Suprapubic skin (tissue), 4 donors: ENCODE measurements at regions not wholly inside any gene's neighbourhood (a gene's known extent, or its start where the extent isn't known, plus 50 kb on each side); places are given as distances from the start of the nearest gene placed in this dataset.
"Not testable (repeated sequence)": the region's sequence is repeated elsewhere in the genome, so short reads cannot be mapped to it uniquely, and the experiment has no call there.

Source experiments
- CTCF ChIP-seq, 2 donors: fragments of 200-600 bp in 1 of 2; fragments of 450-650 bp in 1 of 2; sonication (generic) in 1 of 2; IDR thresholded peaks; one replicate each; pipeline ENCODE4 v1.5.1; 2016 to 2019; ENCODE audit warnings: antibody characterized with exemption in 2 of 2, mild to moderate bottlenecking in 1 of 2, moderate library complexity in 1 of 2
- POLR2A ChIP-seq, 2 donors: fragments of 450-650 bp; IDR thresholded peaks; one replicate each; pipeline ENCODE4 v1.6.1; 2017; ENCODE audit warnings: antibody characterized with exemption in 2 of 2, mild to moderate bottlenecking in 2 of 2, moderate library complexity in 2 of 2
- POLR2AphosphoS5 ChIP-seq, 3 donors: sonication (generic); formaldehyde crosslinking; IDR thresholded peaks; one replicate each; pipeline ENCODE4 v1.6.1; 2017; ENCODE audit warnings: antibody characterized with exemption in 3 of 3

GRCh38 chr15:77893246-77893645, 184.3 kb downstream of the TBC1D2B start:
- TF ChIP-seq CTCF, POLR2AphosphoS5, POLR2A (IDR thresholded peaks at IDR 0.05): not testable (repeated sequence)
